NCI-H345 treated with DMSO at 0.1 percent for 48 hours (cell line): ENCODE measurements at regions not wholly inside any gene's neighbourhood (a gene's known extent, or its start where the extent isn't known, plus 50 kb on each side); places are given as distances from the start of the nearest gene placed in this dataset.
A peak's percentile ranks its signal among the peaks of the same experiment; 100 is the strongest.

Source experiments
- DNase-seq: peaks from one replicate; lab custom pipeline; 2025; ENCODE audit not compliant: unreplicated experiment; lab: John Stamatoyannopoulos, UW

- no peak for DNase-seq
These were observed 137.7 kb upstream of the TMEM108 start for GRCh38 chr3:132900481-132900880.

- DNase-seq: no peak
These were observed 140.1 kb upstream of the TMEM108 start for GRCh38 chr3:132898141-132898540.

GRCh38 chr3:132892956-132893355 lies 145.2 kb upstream of the TMEM108 start:
- no peak for DNase-seq

GRCh38 chr3:132881756-132882409 lies 156.3 kb upstream of the TMEM108 start:
- DNase-seq: no peak

GRCh38 chr3:132880986-132881385 lies 157.2 kb upstream of the TMEM108 start:
- DNase-seq: no peak

- DNase-seq: no peak
These were observed 157.4 kb upstream of the NPHP3 start for GRCh38 chr3:132879656-132880055.

- no peak for DNase-seq
These were observed 152.5 kb upstream of the NPHP3 start for GRCh38 chr3:132874701-132875100.

- no peak for DNase-seq
These were observed 150.5 kb upstream of the NPHP3 start for GRCh38 chr3:132872711-132873110.

GRCh38 chr3:132871956-132872355 lies 149.7 kb upstream of the NPHP3 start:
- no peak for DNase-seq

- DNase-seq: peak; percentile 69
These were observed 148.3 kb upstream of the NPHP3 start for GRCh38 chr3:132870541-132870940.

GRCh38 chr3:132867956-132868355 lies 145.7 kb upstream of the NPHP3 start:
- no peak for DNase-seq

GRCh38 chr3:132867526-132867925 lies 145.3 kb upstream of the NPHP3 start:
- DNase-seq: no peak

GRCh38 chr3:132857317-132857716 lies 135.1 kb upstream of the NPHP3 start:
- DNase-seq: no peak

- DNase-seq: no peak
These were observed 132.8 kb upstream of the NPHP3 start for GRCh38 chr3:132854856-132855535.

- DNase-seq: no peak
These were observed 125.8 kb upstream of the NPHP3 start for GRCh38 chr3:132847849-132848625.

- no peak for DNase-seq
These were observed 121.8 kb upstream of the NPHP3 start for GRCh38 chr3:132843851-132844553.

- no peak for DNase-seq
These were observed 121.1 kb upstream of the NPHP3 start for GRCh38 chr3:132843349-132843748.

GRCh38 chr3:132841621-132842020 lies 119.4 kb upstream of the NPHP3 start:
- DNase-seq: no peak

- DNase-seq: no peak
These were observed 118.0 kb upstream of the NPHP3 start for GRCh38 chr3:132840201-132840700.

- no peak for DNase-seq
These were observed 116.3 kb upstream of the NPHP3 start for GRCh38 chr3:132838477-132838876.

GRCh38 chr3:132837615-132838014 lies 115.4 kb upstream of the NPHP3 start:
- no peak for DNase-seq
